ENCODE measurements at regions not wholly inside any gene's neighbourhood (a gene's known extent, or its start where the extent isn't known, plus 50 kb on each side); places are given as distances from the start of the nearest gene placed in this dataset.

- no peaks in the 10 kb centered on the region for H3K4me1 ChIP-seq
- intact Hi-C loops (cut with DNase I) = loop anchor here in 7 of 10 donors (5.0 to 10.0 kb wide), 13 partner anchors 65 to 1915 kb away; partner anchors contain the start of gene KCNJ2 (in 3 of the 7)
- 42 to 61% methylated on average over 4 of the region's 4 CpGs for WGBS, 2 donors
- no peaks in the 10 kb centered on the region for H3K36me3 ChIP-seq
- H3K27me3 ChIP-seq = peaks cover 0 to 4% (median 0%) of the 10 kb centered on the region in 7 donors
- no peak overlapping the region for H3K27ac ChIP-seq
- peak; percentile 9 to 55 (median 42) for TF ChIP-seq CTCF (IDR thresholded peaks at IDR 0.05)
- no peak for DNase-seq
- no peak overlapping the region for H3K4me3 ChIP-seq
- no peak for ATAC-seq
- H3K9me3 ChIP-seq = no peaks in the 10 kb centered on the region
Observed at GRCh38 chr17:70629902-70630301, 460.6 kb downstream of the KCNJ2 start.

DNA sequence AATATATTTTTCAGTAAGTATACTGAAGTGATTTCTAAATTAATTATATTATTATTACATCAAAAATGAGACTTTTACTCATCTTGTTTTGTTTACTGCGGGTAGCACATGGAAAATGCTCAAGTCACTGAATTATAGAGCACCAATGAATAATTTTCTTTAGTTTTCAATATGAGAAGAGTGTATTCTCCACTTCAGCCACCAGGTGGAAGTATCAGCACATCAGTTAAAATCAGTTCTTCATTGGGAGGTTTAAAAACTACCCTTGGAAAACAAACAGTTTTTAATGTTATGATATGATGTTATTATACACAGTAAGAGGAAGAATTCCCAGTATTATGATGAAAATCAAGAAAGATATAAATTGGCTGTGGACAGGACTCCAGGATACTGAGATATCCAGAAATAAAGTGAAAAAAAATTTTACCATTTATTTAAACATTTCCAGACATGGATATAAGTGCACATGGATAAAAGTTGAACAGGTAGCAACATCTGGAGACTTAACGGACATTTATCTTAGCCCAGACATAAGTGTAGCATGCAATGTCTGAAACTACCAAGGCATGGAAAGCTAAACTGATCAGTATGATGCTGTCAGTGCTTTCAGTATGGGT is 467.3 kb downstream of the KCNJ2 start:
- intact Hi-C loops (cut with DNase I) = loop anchor here in 8 of 10 donors (2.0 to 10.0 kb wide), 7 partner anchors 458 to 1908 kb away; no protein-coding TSS in a partner anchor
- peak; percentile 65 to 85 (median 79) for TF ChIP-seq CTCF (IDR thresholded peaks at IDR 0.05)

DNA sequence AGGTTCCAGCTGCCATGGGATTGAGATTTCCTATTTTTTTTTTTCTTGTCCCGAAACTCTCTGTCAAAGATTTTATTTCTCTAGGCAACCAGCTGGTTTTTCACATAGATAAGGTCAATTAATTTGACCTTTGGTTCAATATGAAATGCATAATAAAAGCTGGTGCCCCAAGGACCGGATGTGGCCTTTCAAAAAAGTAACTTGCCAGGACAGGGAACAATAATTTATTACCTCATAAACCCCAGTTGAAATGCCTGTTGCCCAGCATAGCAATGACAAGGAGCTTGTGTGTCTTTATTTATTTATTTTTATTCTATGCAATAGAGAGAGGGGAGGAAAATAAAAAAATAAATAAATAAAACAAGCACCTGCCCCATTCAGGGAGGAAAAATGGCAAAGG is 472.7 kb downstream of the KCNJ2 start:
- no peaks in the 10 kb centered on the region for H3K4me1 ChIP-seq
- ATAC-seq (no peak), DNase-seq (no peak)
- no peak overlapping the region for H3K4me3 ChIP-seq
- H3K36me3 ChIP-seq = no peaks in the 10 kb centered on the region
- no peak for TF ChIP-seq CTCF (IDR thresholded peaks at IDR 0.05)
- peaks cover 0 to 10% (median 0%) of the 10 kb centered on the region in 11 donors for H3K9me3 ChIP-seq
- H3K27ac ChIP-seq = no peak overlapping the region
- WGBS, 2 donors = 80 to 92% methylated on average over 2 of the region's 2 CpGs
- peaks cover 0 to 6% (median 0%) of the 10 kb centered on the region in 7 donors for H3K27me3 ChIP-seq
- intact Hi-C loops (cut with DNase I) = loop anchor here in 1 of 10 donors (10.0 kb wide), 1 partner anchor 57 kb away; no protein-coding TSS in a partner anchor

More for the DNA sequence above, 467.3 kb downstream of the KCNJ2 start:
- peak in 1 of 2 donors; percentile 12 for DNase-seq
- 18 to 19% methylated on average over 2 of the region's 2 CpGs for WGBS, 2 donors
- H3K36me3 ChIP-seq = no peaks in the 10 kb centered on the region
- no peaks in the 10 kb centered on the region for H3K9me3 ChIP-seq
- no peak overlapping the region for H3K4me3 ChIP-seq
- no peak overlapping the region for H3K27ac ChIP-seq
- H3K27me3 ChIP-seq = peaks cover 0 to 9% (median 0%) of the 10 kb centered on the region in 7 donors
- ATAC-seq = no peak
- H3K4me1 ChIP-seq = no peaks in the 10 kb centered on the region

- intact Hi-C loops (cut with DNase I) = loop anchor here in 1 of 10 donors (10.0 kb wide), 1 partner anchor 59 kb away; no protein-coding TSS in a partner anchor
- H3K27me3 ChIP-seq = peaks cover 0 to 2% (median 0%) of the 10 kb centered on the region in 7 donors
- H3K27ac ChIP-seq = no peak overlapping the region
- 70 to 74% methylated on average over 2 of the region's 2 CpGs for WGBS, 2 donors
- H3K4me3 ChIP-seq = no peak overlapping the region
- DNase-seq (no peak), ATAC-seq (no peak)
- no peaks in the 10 kb centered on the region for H3K4me1 ChIP-seq
- peaks cover 0 to 11% (median 0%) of the 10 kb centered on the region in 11 donors for H3K9me3 ChIP-seq
- no peak for TF ChIP-seq CTCF (IDR thresholded peaks at IDR 0.05)
- H3K36me3 ChIP-seq = no peaks in the 10 kb centered on the region
Observed at GRCh38 chr17:70644096-70644495, 474.8 kb downstream of the KCNJ2 start.
